GM18507 (cell line): ENCODE measurements at regions not wholly inside any gene's neighbourhood (a gene's known extent, or its start where the extent isn't known, plus 50 kb on each side); places are given as distances from the start of the nearest gene placed in this dataset.
"Not testable (repeated sequence)": the region's sequence is repeated elsewhere in the genome, so short reads cannot be mapped to it uniquely, and the experiment has no call there.

Source experiments
- DNase-seq: peaks from one replicate; pipeline ENCODE4 v3.0.0; 2011; ENCODE audit warnings: low read depth; ENCODE audit not compliant: insufficient read length; ENCODE audit errors: extremely low spot score
- FAIRE-seq: peaks from 2 replicates; lab custom pipeline; 2011; peaks lifted over from hg19 to GRCh38; lab: Jason Lieb, UNC

GRCh38 chr7:67913604-67914003, 917.0 kb downstream of the TYW1 start:
- no peak for FAIRE-seq
- no peak for DNase-seq

DNA sequence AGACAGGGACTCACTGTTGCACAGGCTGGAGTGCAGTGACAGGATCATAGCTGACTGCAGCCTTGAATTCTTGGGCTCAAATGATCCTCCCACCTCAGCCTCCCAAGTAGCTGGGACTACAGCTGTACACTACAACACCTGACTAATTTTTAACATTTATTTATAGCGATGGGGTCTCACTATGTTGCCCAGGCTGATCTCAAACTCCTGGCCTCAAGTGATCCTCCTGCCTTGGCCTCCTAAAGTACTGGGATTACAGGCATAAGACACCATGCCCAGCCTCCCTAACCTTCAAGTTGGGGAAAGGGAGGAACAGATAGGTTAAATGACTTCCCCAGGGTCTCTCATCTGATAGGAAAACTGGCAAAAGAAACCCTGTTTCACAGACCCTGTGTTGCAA, 919.5 kb downstream of the TYW1 start:
- FAIRE-seq, DNase-seq: not testable (repeated sequence)

GRCh38 chr7:67916571-67917436, 920.2 kb downstream of the TYW1 start:
- no peak for FAIRE-seq
- no peak for DNase-seq

GRCh38 chr7:67917437-67917755, 920.8 kb downstream of the TYW1 start:
- FAIRE-seq (no peak), DNase-seq (no peak)

GRCh38 chr7:67918158-67918557, 921.5 kb downstream of the TYW1 start:
- DNase-seq (no peak), FAIRE-seq (no peak)

DNA sequence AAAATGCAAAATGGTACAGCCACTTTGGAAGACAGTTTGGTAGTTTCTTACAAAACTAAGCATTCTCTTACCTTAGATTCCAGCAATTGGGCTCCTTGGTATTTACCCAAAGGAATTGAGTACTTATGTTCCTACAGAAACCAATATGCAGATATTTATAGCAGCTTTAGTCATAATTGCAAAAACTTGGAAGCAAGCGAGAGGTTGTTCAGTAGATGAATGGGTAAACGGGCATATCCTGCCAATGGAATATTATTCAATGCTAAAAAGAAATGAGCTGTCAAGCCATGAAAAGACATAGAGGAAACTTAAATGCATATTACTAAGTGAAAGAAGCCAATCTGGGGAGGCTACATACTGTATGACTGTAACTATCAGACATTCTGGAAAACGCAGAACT, 926.7 kb downstream of the TYW1 start:
- no peak for FAIRE-seq

DNA sequence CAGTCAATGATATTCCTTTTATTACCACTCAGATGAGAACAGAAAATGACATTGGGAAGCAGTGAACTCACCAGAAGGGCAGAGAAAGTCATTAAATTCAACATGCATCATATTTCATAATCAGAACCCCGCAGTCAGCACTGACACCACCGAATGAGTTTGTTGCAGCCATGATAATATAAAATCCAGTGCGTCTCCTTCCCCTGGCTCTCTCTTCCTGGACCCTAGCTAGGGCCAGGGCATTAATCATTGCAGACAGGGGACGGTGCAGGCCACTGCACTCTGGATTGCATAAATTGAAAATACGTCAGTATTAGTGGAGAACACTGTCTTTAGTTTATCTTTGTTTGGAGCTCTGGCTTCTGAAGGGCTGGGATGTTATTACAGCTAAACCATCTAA, 931.5 kb downstream of the TYW1 start:
- no peak for FAIRE-seq

More for the DNA sequence above, 926.7 kb downstream of the TYW1 start:
- no peak for DNase-seq

DNA sequence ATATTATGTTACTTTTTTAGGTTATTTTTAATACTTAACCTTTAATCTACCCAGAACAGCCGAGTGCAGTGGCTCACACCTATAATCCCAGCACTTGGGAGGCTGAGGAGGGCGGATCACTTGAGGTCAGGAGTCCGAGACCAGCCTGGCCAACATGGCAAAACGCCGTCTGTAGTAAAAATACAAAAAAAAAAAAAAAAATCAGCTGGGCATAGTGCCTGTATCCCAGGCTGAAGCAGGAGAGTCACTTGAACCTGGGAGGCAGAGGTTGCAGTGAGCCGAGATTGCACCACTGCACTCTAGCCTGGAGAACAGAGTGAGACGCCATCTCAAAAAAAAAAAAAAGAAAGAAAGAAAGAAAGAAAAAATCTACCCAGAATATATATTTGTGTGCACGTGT, 939.8 kb downstream of the TYW1 start:
- not testable (repeated sequence) for FAIRE-seq, DNase-seq

More for the DNA sequence above, 931.5 kb downstream of the TYW1 start:
- DNase-seq, result no peak

GRCh38 chr7:67940400-67940799, 943.8 kb downstream of the TYW1 start:
- no peak for FAIRE-seq

GRCh38 chr7:67947191-67947590, 950.6 kb downstream of the TYW1 start:
- DNase-seq, result no peak
- no peak for FAIRE-seq

More at GRCh38 chr7:67940400-67940799, 943.8 kb downstream of the TYW1 start:
- DNase-seq, result no peak

GRCh38 chr7:67947646-67948045, 951.0 kb downstream of the TYW1 start:
- FAIRE-seq (no peak), DNase-seq (no peak)

DNA sequence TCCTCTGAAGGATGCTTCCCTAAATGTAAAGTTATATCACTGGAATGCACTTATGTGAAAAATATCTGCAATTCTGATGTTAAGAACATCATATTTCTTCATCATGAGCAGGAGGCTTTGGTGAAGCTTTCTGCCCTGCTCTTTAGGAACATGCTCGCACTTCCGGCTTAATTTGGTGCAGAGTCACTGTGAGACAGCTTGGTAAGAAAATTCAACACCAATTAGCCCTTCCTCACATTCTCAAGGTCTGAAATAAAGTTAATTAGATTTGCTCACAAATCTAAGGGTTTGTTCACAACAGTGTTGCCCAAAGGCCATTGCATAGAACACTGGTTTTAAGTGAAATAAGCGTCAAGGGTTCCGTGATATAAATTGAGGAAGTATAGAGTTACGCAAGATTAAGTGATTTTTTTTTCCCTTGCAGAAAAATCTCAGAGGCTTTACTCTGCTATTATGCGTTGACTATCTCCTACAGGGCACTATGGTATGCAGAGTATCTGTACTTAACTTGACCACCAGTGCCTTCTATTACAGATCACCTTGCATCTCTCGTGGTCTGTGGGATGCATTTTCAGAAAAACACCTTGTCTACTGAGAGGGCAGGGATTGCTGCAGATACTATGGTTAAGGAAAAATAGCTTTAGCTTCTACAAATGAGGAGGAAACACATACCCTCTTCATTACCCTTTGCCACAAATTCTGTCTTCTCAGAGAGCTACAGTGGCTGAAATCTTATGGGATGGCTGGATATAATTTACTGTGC, 953.9 kb downstream of the TYW1 start:
- FAIRE-seq (no peak), DNase-seq (no peak)

DNA sequence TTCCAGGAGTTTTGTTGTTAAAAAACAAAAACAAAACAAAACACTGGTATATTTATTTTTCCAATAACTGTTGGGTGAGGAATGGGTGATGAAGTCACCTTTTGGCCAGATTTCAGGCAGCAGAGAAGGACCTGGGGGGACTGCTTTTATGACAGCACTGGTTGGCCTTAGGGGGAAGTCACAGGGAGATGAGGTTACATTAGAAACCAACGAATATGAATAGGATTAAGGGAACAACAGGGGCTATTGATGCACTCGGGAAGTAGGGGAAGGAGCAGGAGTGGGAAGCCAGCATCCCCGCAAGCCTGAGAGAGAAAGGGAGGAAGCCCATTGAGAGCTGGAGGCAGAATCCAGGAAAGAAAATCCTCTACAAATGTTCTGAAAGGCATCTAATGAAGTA, 958.4 kb downstream of the TYW1 start:
- no peak for FAIRE-seq

DNA sequence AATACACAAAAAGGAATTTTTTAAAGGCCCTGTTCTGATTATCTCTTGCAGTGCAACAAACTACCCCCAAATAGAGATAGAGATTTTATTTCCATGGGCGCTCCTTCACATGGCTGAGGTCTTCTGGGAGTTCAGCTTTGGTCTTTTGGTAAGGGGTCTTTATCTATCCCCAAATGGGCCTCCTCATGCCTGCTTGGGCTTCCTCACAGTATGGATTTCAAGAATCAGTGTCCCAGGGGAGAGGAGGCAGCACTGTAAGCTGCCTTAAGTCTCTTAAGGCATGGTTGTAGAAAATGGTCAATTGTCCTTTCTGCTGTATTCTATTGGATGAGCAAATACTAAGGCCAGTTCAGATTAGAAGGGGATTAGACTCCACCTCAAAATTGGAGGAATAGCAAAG, 966.2 kb downstream of the TYW1 start:
- DNase-seq (no peak), FAIRE-seq (no peak)

More for the DNA sequence above, 958.4 kb downstream of the TYW1 start:
- no peak for DNase-seq

GRCh38 chr7:67976490-67976889, 979.9 kb downstream of the TYW1 start:
- no peak for FAIRE-seq
- DNase-seq, result no peak

DNA sequence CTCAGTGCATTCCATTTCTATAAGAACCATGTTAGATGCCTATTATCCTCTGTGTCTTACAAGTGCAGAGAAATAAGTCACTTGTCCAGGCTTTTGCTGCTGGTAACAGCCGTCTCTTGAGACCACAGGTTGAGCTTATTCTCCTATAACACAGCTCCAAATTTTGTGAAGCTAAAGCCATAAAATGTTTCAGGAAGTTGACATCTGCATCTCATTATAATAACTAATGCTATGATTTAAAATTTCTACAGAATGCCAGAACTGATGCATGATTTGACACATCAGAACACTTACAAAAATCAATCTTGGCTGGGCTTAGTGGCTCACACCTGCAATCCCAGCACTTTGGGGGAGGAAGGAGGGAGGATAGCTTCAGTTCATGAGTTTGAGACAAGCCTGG, 986.9 kb downstream of the TYW1 start:
- DNase-seq, result no peak
- FAIRE-seq, result no peak

DNA sequence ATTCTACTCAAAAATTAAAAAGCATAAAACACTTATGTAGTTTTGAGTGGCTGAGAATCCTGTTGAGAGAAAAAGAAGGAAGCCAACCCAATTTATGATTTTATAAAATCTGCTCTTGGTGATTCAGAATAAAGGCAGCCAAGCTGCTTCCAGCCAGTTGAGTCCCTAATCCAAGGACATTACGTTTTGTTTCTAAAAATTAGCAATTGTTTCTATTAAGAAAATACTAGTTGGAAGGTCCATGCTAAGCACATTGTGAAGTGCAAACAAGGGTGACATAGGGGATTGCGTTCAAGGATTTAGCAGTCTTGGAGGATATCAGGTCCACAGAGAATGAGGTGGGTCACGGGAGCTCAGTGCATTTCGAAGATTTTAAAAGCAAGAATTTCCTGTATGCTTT, 987.7 kb downstream of the TYW1 start:
- FAIRE-seq, result no peak
- no peak for DNase-seq

DNA sequence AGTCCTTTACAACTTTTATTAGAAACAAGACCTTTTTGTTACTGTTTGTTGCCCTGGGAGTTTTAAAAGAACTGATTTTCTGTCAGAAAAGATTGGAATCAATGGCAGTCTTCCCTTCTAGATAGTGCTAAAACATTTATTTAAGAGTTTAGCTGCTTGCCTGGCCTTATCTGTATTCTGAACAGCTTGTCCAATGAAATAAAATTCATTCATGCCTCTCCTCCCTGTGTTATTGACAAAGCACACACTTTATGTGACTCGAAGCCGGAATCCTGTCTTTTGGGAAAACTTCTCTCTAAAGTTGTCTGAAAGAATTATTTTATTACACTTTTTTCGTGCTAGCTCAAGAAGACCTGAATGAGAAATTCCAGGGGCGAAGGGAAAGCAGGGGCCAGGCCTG, 992.5 kb downstream of the TYW1 start:
- DNase-seq (no peak), FAIRE-seq (no peak)

- FAIRE-seq, result no peak
Measured at GRCh38 chr7:67990003-67990402, 993.4 kb downstream of the TYW1 start.

DNA sequence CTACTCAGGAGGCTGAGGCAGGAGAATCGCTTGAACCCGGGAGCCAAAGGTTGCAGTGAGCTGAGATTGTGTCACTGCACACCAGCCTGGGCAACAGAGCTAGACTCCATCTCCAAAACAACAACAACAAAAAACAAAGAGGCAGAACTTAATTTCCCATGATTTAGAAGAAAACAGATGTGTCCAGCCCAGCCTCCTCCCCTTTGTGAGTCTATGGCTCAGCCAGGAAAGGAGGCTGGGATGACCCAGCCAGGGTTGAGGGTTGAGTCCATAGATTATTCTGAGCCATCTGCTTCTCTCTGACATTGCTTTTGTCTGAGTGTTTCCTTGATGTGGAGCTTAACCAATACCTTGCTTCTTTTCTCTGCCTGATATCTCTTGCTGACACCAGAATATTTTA, 994.1 kb downstream of the TYW1 start:
- FAIRE-seq, result no peak
- no peak for DNase-seq

More at GRCh38 chr7:67990003-67990402, 993.4 kb downstream of the TYW1 start:
- DNase-seq, result no peak

DNA sequence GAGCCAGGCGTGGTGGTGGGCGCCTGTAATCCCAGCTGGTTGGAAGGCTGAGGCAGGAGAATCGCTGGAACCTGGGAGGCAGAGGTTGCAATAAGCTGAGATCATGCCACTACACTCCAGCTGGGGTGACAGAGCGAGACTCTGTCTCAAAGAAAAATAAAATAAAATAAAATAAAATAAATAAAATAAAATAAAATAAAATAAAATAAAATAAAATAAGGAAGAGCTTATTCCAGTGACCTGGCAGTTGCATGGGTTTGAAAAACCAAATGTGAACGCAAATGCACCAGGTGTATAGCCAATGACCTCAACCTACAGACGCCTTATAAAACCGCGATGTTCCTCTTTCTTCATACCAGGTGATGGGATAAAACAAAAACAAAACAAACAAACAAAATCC, 995.7 kb downstream of the TYW1 start:
- DNase-seq (no peak), FAIRE-seq (no peak)
